Ovary (tissue), 7 donors: ENCODE measurements at regions not wholly inside any gene's neighbourhood (a gene's known extent, or its start where the extent isn't known, plus 50 kb on each side); places are given as distances from the start of the nearest gene placed in this dataset.

Experiments used
- DNase-seq, 5 donors: peaks; one replicate each; pipeline ENCODE4 v3.0.0-alpha.2; 2019 to 2020
- H3K27ac ChIP-seq, 2 donors: fragments of 200-600 bp; one replicate each; pipeline versions ENCODE4 v1.5.1 to v1.8.0; 2019 to 2022
- H3K27me3 ChIP-seq: fragments of 200-600 bp; one replicate; pipeline ENCODE4 v1.8.0; 2022
- H3K36me3 ChIP-seq: fragments of 200-600 bp; sonication (generic); one replicate; pipeline ENCODE4 v1.5.1; 2019
- H3K4me1 ChIP-seq: one replicate; pipeline ENCODE4 v1.8.1; 2013; ENCODE audit warnings: mild to moderate bottlenecking, moderate library complexity; ENCODE audit not compliant: insufficient read depth
- H3K4me3 ChIP-seq: fragments of 200-600 bp; sonication (generic); one replicate; pipeline ENCODE4 v1.5.1; 2017
- H3K9me3 ChIP-seq, 2 donors: fragments of 200-600 bp in 1 of 2; sonication (generic) in 1 of 2; one replicate each; pipeline versions ENCODE4 v1.5.1 to v1.8.1; 2013 to 2019; ENCODE audit warnings: mild to moderate bottlenecking in 1 of 2, moderate library complexity in 1 of 2
- EP300 ChIP-seq: sonication (generic); formaldehyde crosslinking; IDR thresholded peaks from one replicate; pipeline ENCODE4 v1.6.1; 2017; ENCODE audit warnings: antibody characterized with exemption
- POLR2A ChIP-seq: fragments of 450-650 bp; IDR thresholded peaks from one replicate; pipeline ENCODE4 v1.6.1; 2017; ENCODE audit warnings: antibody characterized with exemption, mild to moderate bottlenecking, moderate library complexity
- WGBS, 3 donors: extraction: QIAGEN DNeasy Blood & Tissue Kit in 1 of 3; methylation state at CpG; one replicate each; pipeline versions ENCODE4 v1.1.5 to v1.1.7; 2013 to 2017; 5-methylcytosine and 5-hydroxymethylcytosine counted together
- intact Hi-C, 4 donors: fragments of 100-400 bp; cut with DNase I; formaldehyde crosslinking; loops; one replicate each; pipeline versions ENCODE4 v1.11.0 to v1.15.1; 2022 to 2023
- TF ChIP-seq, protein P1 (sequence below), 3 donors: fragments of 450-650 bp in 2 of 3; fragments of 200-600 bp in 1 of 3; IDR thresholded peaks; one replicate each; pipeline versions ENCODE4 v1.5.1 to v1.8.0; 2016 to 2022; ENCODE audit warnings: antibody characterized with exemption in 3 of 3, mild to moderate bottlenecking in 1 of 3
- donor health status: DM: no; HTN: no; CAD: no; lungs with moderate emphysema.
- donor health status: DM: no; HTN: no; CAD: no.
- donor health status: Bipolar disorder and iron deficiency.
- donor health status: DM: no; HTN: no; CAD: no.
- donor health status: DM: yes; HTN: yes; CAD: no.

DNA sequence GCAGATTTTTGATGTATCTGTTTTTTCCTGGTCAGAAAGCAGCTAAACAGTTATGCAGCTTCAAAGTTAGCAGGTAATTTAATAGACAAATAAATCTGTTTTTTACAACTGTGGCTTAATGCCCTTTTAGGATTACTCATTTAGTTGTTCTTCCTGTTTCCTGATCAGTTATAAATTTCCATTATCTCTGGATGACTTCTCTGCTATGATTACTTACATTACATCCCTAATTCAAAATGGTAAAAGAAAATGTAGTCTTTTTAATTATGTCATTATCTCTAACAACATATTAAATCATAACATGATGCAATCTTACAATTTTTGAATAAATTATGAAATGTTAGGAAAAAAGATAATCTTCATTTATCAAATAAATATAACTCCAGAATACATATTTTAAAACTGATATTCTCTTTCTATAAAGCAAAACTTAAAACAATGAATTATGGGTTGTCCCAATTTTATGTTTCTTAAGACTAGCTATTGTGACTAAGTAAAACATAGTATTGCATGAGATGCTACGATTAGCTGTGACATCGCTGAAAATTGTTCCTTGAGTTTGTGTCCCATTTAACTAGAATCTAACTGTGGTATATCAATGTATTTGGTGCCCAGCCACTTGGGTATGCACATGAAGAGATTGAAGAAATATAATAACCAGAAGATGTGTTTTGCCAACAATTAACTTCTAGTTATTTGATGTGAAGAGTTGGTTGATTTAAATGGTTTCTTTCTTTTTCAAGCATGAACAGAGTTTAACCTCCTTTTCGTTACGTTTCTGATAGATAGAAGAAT is 605.3 kb upstream of the SPRY2 start:
- Histone ChIP-seq H3K27ac (no peak overlapping the region), H3K9me3 (no peaks in the 10 kb centered on the region), H3K36me3 (no peaks in the 10 kb centered on the region), H3K4me1 (no peaks in the 10 kb centered on the region), H3K4me3 (no peak overlapping the region), H3K27me3 (no peaks in the 10 kb centered on the region)
- intact Hi-C loops: no loop called here
- no peak for DNase-seq
- TF ChIP-seq, protein P1, sequence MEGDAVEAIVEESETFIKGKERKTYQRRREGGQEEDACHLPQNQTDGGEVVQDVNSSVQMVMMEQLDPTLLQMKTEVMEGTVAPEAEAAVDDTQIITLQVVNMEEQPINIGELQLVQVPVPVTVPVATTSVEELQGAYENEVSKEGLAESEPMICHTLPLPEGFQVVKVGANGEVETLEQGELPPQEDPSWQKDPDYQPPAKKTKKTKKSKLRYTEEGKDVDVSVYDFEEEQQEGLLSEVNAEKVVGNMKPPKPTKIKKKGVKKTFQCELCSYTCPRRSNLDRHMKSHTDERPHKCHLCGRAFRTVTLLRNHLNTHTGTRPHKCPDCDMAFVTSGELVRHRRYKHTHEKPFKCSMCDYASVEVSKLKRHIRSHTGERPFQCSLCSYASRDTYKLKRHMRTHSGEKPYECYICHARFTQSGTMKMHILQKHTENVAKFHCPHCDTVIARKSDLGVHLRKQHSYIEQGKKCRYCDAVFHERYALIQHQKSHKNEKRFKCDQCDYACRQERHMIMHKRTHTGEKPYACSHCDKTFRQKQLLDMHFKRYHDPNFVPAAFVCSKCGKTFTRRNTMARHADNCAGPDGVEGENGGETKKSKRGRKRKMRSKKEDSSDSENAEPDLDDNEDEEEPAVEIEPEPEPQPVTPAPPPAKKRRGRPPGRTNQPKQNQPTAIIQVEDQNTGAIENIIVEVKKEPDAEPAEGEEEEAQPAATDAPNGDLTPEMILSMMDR (IDR thresholded peaks at IDR 0.05): no peak
- no peak for TF ChIP-seq EP300
- no peak for TF ChIP-seq POLR2A
- 59 to 69% (median 60%) methylated on average over 4 of the region's 4 CpGs for WGBS, 3 donors

DNA sequence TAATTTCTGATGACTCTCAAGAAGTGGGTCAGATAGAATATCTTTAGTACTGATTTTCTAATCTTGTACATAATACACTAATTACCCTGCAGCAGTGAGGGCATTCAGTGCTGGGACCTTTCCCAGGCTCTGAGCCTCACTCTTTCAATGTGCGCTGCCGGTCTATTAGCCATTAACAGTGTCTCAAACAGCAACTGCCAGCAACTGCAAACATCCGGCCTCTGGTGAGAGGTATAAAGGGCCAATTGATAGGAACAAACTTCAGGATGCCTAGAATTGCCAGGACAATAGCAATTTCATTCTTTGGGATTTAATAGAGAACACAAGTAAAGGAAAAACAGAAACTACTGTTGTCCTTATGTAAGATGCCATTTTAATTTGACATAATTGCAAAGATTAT is 604.4 kb upstream of the SPRY2 start:
- no peak overlapping the region for H3K4me3 ChIP-seq
- H3K4me1 ChIP-seq: no peaks in the 10 kb centered on the region
- no peaks in the 10 kb centered on the region for H3K36me3 ChIP-seq
- H3K9me3 ChIP-seq: no peaks in the 10 kb centered on the region
- TF ChIP-seq EP300: no peak
- TF ChIP-seq, protein P1 (IDR thresholded peaks at IDR 0.05): no peak
- TF ChIP-seq POLR2A: no peak
- H3K27me3 ChIP-seq: no peaks in the 10 kb centered on the region
- no peak overlapping the region for H3K27ac ChIP-seq
- no peak for DNase-seq
- 76 to 81% (median 77%) methylated on average over 3 of the region's 3 CpGs for WGBS, 3 donors
- intact Hi-C loops: no loop called here

DNA sequence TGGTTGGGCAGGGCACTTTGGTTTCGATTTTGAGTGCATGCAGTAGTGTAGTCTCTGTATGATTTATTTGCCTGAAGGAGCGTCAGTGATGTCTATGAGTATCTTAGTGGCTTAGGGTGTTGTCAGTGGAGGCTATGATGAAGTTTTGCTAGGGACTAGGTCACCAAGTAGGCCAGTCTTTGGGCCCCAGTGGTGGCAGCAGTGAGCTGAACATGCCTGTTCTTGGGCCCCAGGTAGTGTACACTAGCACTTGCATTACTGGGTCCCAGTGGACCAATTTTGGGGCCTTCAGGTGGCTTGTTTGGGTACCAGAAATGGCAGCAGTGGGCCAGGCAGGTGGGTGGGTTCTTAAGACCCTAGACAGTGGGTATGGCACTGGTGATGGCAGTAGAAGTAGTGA is 598.7 kb upstream of the SPRY2 start:
- TF ChIP-seq POLR2A (no peak), EP300 (no peak)
- TF ChIP-seq, protein P1 (IDR thresholded peaks at IDR 0.05): no peak
- DNase-seq: no peak
- no peaks in the 10 kb centered on the region for H3K27me3 ChIP-seq
- no peaks in the 10 kb centered on the region for H3K4me1 ChIP-seq
- H3K27ac ChIP-seq: no peak overlapping the region
- no peaks in the 10 kb centered on the region for H3K9me3 ChIP-seq
- 85 to 89% (median 86%) methylated on average over 2 of the region's 2 CpGs for WGBS, 3 donors
- H3K36me3 ChIP-seq: no peaks in the 10 kb centered on the region
- H3K4me3 ChIP-seq: no peak overlapping the region
- intact Hi-C loops: no loop called here

DNA sequence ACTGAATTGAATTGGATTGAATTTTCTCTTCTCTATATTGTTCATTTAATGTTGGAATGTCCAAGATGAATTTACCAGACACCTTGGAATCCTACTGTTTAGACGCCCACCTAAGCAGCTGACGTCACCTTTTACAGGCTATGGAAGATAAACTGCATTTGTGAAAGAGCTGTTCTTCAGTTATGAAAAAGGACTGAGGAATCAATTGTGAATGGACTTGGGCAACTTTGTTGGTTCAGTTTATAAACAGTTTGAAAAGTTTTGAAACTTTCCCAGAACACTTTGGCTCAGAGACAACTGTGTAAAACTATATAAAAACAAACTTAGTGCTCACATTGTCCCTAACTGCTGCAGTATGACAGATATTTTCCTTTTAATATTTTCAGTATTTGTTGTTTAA is 590.8 kb upstream of the SPRY2 start:
- 32 to 57% (median 32%) methylated on average over 2 of the region's 2 CpGs for WGBS, 3 donors
- TF ChIP-seq POLR2A (no peak), EP300 (no peak)
- TF ChIP-seq, protein P1 (IDR thresholded peaks at IDR 0.05): no peak
- no peaks in the 10 kb centered on the region for H3K4me1 ChIP-seq
- intact Hi-C loops: no loop called here
- no peaks in the 10 kb centered on the region for H3K27me3 ChIP-seq
- H3K9me3 ChIP-seq: no peaks in the 10 kb centered on the region
- no peak for DNase-seq
- H3K36me3 ChIP-seq: no peaks in the 10 kb centered on the region
- H3K4me3 ChIP-seq: no peak overlapping the region
- H3K27ac ChIP-seq: no peak overlapping the region
